Testis (tissue), 2 donors: ENCODE measurements at regions not wholly inside any gene's neighbourhood (a gene's known extent, or its start where the extent isn't known, plus 50 kb on each side); places are given as distances from the start of the nearest gene placed in this dataset.

Experiments used
- DNase-seq: peaks from one replicate; pipeline ENCODE4 v3.0.0-alpha.2; 2019
- H3K27ac ChIP-seq, 2 donors: fragments of 200-600 bp; sonication (generic); one replicate each; pipeline ENCODE4 v1.5.1; 2019
- H3K27me3 ChIP-seq: fragments of 200-600 bp; sonication (generic); one replicate; pipeline ENCODE4 v1.5.1; 2019
- H3K36me3 ChIP-seq: fragments of 200-600 bp; sonication (generic); one replicate; pipeline ENCODE4 v1.5.1; 2017; ENCODE audit warnings: low read depth; ENCODE audit errors: missing control alignments
- H3K4me1 ChIP-seq: fragments of 200-600 bp; sonication (generic); one replicate; pipeline ENCODE4 v1.5.1; 2019
- H3K4me3 ChIP-seq, 2 donors: fragments of 200-600 bp; sonication (generic); one replicate each; pipeline ENCODE4 v1.5.1; 2017 to 2019
- H3K9me3 ChIP-seq: fragments of 200-600 bp; sonication (generic); one replicate; pipeline ENCODE4 v1.5.1; 2017
- POLR2A ChIP-seq: fragments of 450-650 bp; IDR thresholded peaks from one replicate; pipeline ENCODE4 v1.6.1; 2017; ENCODE audit warnings: antibody characterized with exemption, mild to moderate bottlenecking, moderate library complexity
- WGBS, 2 donors: methylation state at CpG; one replicate each; pipeline ENCODE4 v1.1.5; 2018; 5-methylcytosine and 5-hydroxymethylcytosine counted together
- intact Hi-C: fragments of 100-400 bp; cut with DNase I; formaldehyde crosslinking; loops from one replicate; pipeline ENCODE4 v1.15.1; 2023; ENCODE audit warnings: low total_unique reads
- TF ChIP-seq, protein P1 (sequence below), 3 experiments: fragments of 450-650 bp in 2 of 3; fragments of 200-600 bp in 1 of 3; sonication (generic) in 1 of 3; IDR thresholded peaks; one replicate each; pipeline ENCODE4 v1.5.1; 2016 to 2019; ENCODE audit warnings: antibody characterized with exemption in 3 of 3, mild to moderate bottlenecking in 2 of 3, moderate library complexity in 1 of 3

GRCh38 chr3:124565551-124565950 lies 164.7 kb upstream of the UMPS start:
- TF ChIP-seq, protein P1, sequence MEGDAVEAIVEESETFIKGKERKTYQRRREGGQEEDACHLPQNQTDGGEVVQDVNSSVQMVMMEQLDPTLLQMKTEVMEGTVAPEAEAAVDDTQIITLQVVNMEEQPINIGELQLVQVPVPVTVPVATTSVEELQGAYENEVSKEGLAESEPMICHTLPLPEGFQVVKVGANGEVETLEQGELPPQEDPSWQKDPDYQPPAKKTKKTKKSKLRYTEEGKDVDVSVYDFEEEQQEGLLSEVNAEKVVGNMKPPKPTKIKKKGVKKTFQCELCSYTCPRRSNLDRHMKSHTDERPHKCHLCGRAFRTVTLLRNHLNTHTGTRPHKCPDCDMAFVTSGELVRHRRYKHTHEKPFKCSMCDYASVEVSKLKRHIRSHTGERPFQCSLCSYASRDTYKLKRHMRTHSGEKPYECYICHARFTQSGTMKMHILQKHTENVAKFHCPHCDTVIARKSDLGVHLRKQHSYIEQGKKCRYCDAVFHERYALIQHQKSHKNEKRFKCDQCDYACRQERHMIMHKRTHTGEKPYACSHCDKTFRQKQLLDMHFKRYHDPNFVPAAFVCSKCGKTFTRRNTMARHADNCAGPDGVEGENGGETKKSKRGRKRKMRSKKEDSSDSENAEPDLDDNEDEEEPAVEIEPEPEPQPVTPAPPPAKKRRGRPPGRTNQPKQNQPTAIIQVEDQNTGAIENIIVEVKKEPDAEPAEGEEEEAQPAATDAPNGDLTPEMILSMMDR (IDR thresholded peaks at IDR 0.05) = no peak
- no peak for TF ChIP-seq POLR2A
- intact Hi-C loops = loop anchor here (5.0 kb wide), 1 partner anchor 122 kb away; no protein-coding TSS in a partner anchor
- Histone ChIP-seq H3K4me1 (peaks cover 5% of the 10 kb centered on the region), H3K27ac (no peak overlapping the region), H3K9me3 (no peaks in the 10 kb centered on the region), H3K4me3 (no peak overlapping the region), H3K36me3 (no peaks in the 10 kb centered on the region), H3K27me3 (no peaks in the 10 kb centered on the region)
- no peak for DNase-seq
- WGBS, 2 donors = 62 to 73% methylated on average over 5 to 6 of the region's 6 CpGs

GRCh38 chr3:124566701-124567100 lies 163.6 kb upstream of the UMPS start:
- DNase-seq = no peak
- H3K4me3 ChIP-seq = no peak overlapping the region
- no peak overlapping the region for H3K27ac ChIP-seq
- intact Hi-C loops = loop anchor here (5.0 kb wide), 1 partner anchor 121 kb away; no protein-coding TSS in a partner anchor
- no peaks in the 10 kb centered on the region for H3K9me3 ChIP-seq
- H3K36me3 ChIP-seq = no peaks in the 10 kb centered on the region
- TF ChIP-seq, protein P1 (IDR thresholded peaks at IDR 0.05) = no peak
- no peak for TF ChIP-seq POLR2A
- 53 to 81% methylated on average over 2 of the region's 2 CpGs for WGBS, 2 donors
- no peaks in the 10 kb centered on the region for H3K27me3 ChIP-seq
- H3K4me1 ChIP-seq = peaks cover 5% of the 10 kb centered on the region

DNA sequence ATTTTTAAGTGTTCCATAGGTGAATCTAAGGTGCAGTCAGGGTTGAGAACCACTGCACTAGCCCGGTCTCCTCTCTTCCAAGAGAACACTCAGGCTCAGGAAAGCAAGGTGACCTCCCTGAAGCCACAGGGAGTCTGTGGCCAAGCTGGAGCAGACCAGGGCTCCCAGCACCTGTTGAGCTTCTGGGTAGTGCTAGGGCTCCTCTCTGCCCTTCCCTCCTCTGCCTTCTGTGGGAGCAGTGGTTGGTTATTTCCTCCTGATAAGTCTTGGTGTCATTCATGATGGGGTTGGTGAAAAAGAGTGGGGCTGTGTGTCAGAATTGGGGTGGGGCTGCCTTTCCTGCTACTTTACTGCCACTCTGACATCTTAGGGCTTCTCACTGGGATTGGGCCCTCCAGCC lies 163.1 kb upstream of the UMPS start:
- Histone ChIP-seq H3K4me1 (peaks cover 5% of the 10 kb centered on the region), H3K27me3 (no peaks in the 10 kb centered on the region), H3K27ac (no peak overlapping the region), H3K9me3 (no peaks in the 10 kb centered on the region), H3K4me3 (no peak overlapping the region), H3K36me3 (no peaks in the 10 kb centered on the region)
- WGBS, 2 donors = 80% methylated on average over 1 of the region's 1 CpG; no CpG with 5 or more reads in 1 of the 2 donors
- intact Hi-C loops = loop anchor here (5.0 kb wide), 1 partner anchor 120 kb away; no protein-coding TSS in a partner anchor
- TF ChIP-seq, protein P1 (IDR thresholded peaks at IDR 0.05) = no peak
- TF ChIP-seq POLR2A = no peak
- no peak for DNase-seq

- H3K4me3 ChIP-seq = no peak overlapping the region
- TF ChIP-seq POLR2A = no peak
- TF ChIP-seq, protein P1 (IDR thresholded peaks at IDR 0.05) = no peak
These were observed 160.5 kb upstream of the UMPS start for GRCh38 chr3:124569761-124570160.

GRCh38 chr3:124570232-124570631 lies 160.0 kb upstream of the UMPS start:
- no peak for DNase-seq
- TF ChIP-seq, protein P1 (IDR thresholded peaks at IDR 0.05) = no peak
- no peak for TF ChIP-seq POLR2A
- H3K36me3 ChIP-seq = no peaks in the 10 kb centered on the region
- H3K27me3 ChIP-seq = no peaks in the 10 kb centered on the region
- 86 to 89% methylated on average over 2 of the region's 2 CpGs for WGBS, 2 donors
- intact Hi-C loops = no loop called here
- H3K27ac ChIP-seq = no peak overlapping the region
- no peak overlapping the region for H3K4me3 ChIP-seq
- peaks cover 5% of the 10 kb centered on the region for H3K4me1 ChIP-seq
- H3K9me3 ChIP-seq = no peaks in the 10 kb centered on the region

More at GRCh38 chr3:124569761-124570160, 160.5 kb upstream of the UMPS start:
- Histone ChIP-seq H3K4me1 (peaks cover 5% of the 10 kb centered on the region), H3K27me3 (no peaks in the 10 kb centered on the region), H3K9me3 (no peaks in the 10 kb centered on the region), H3K27ac (no peak overlapping the region), H3K36me3 (no peaks in the 10 kb centered on the region)
- intact Hi-C loops = loop anchor here (5.0 kb wide), 1 partner anchor 118 kb away; no protein-coding TSS in a partner anchor
- WGBS, 2 donors = 71 to 80% methylated on average over 1 of the region's 1 CpG
- peak; percentile 40 for DNase-seq
